IMR-90 (cell line): ENCODE measurements at regions not wholly inside any gene's neighbourhood (a gene's known extent, or its start where the extent isn't known, plus 50 kb on each side); places are given as distances from the start of the nearest gene placed in this dataset.

Experiments used
- ATAC-seq: fragments of 200-7000 bp; cut with Tn5 transposase; 2 replicates; pipeline ENCODE4 v1.9.1; 2020; ENCODE audit warnings: low read depth, mild to moderate bottlenecking, moderate library complexity
- BruUV-seq: library from RNA; stranded (reverse); fragments of 400-500 nt; replicated peaks from 2 replicates; lab custom pipeline; 2021; lab: Mats Ljungman, UMichigan
- CTCF ChIA-PET: fragments of 300-600 bp; formaldehyde crosslinking; extraction: SDS; loops from one replicate; lab custom pipeline; 2021; ENCODE audit warnings: antibody characterized with exemption; lab: Yijun Ruan, JAX
- POLR2A ChIA-PET: fragments of 300-600 bp; sonication (Branson Sonifier 250); formaldehyde crosslinking; loops from one replicate; lab custom pipeline; 2022; ENCODE audit warnings: antibody characterized with exemption; ENCODE audit not compliant: unreplicated experiment; lab: Charles Lee
- DNase-seq: peaks from one replicate; pipeline ENCODE4 v3.0.0; 2013
- H2AFZ ChIP-seq: replicated peaks from 2 replicates; pipeline ENCODE3; 2013; ENCODE audit warnings: low read length, mild to moderate bottlenecking; ENCODE audit not compliant: poor library complexity
- H2AK5ac ChIP-seq: 2 replicates; pipeline ENCODE4 v1.6.1; 2013; ENCODE audit warnings: low read depth, low read length, inconsistent platforms
- H2AK9ac ChIP-seq: replicated peaks from 2 replicates; pipeline ENCODE3; 2013; ENCODE audit warnings: mild to moderate bottlenecking, low read depth, low read length, moderate library complexity; ENCODE audit not compliant: poor library complexity
- H2BK120ac ChIP-seq: 2 replicates; pipeline ENCODE4 v1.6.1; 2013; ENCODE audit warnings: low read depth, low read length, inconsistent platforms
- H2BK15ac ChIP-seq: 3 replicates; pipeline ENCODE4 v1.6.1; 2013; ENCODE audit warnings: low read depth, low read length, inconsistent platforms
- H2BK20ac ChIP-seq: 2 replicates; pipeline ENCODE4 v1.6.1; 2013; ENCODE audit warnings: low read depth, mild to moderate bottlenecking, inconsistent platforms, low read length, moderate library complexity
- H2BK5ac ChIP-seq: 2 replicates; pipeline ENCODE4 v1.6.1; 2013; ENCODE audit warnings: mild to moderate bottlenecking, low read depth, low read length, inconsistent platforms; ENCODE audit not compliant: poor library complexity, severe bottlenecking
- H3K14ac ChIP-seq: replicated peaks from 2 replicates; pipeline ENCODE4 v1.6.1; 2013; ENCODE audit warnings: low read depth, low read length, inconsistent platforms
- H3K18ac ChIP-seq: 2 replicates; pipeline ENCODE4 v1.6.1; 2013; ENCODE audit warnings: low read depth, low read length, control low read depth
- H3K23ac ChIP-seq: 2 replicates; pipeline ENCODE4 v1.6.1; 2013; ENCODE audit warnings: low read depth, low read length, inconsistent platforms
- H3K27ac ChIP-seq: 2 replicates; pipeline ENCODE4 v1.5.1; 2013; ENCODE audit warnings: mild to moderate bottlenecking, control low read depth, low read length; ENCODE audit not compliant: insufficient read depth
- H3K27me3 ChIP-seq: 2 replicates; pipeline ENCODE4 v1.6.1; 2013; ENCODE audit warnings: low read length; ENCODE audit not compliant: control insufficient read depth, insufficient read depth
- H3K36me3 ChIP-seq: 2 replicates; pipeline ENCODE4 v1.6.1; 2013; ENCODE audit warnings: low read length, mixed read lengths; ENCODE audit not compliant: control insufficient read depth, insufficient read depth
- H3K4ac ChIP-seq: 2 replicates; pipeline ENCODE4 v1.6.1; 2013; ENCODE audit warnings: low read depth, low read length, inconsistent platforms
- H3K4me1 ChIP-seq: 2 replicates; pipeline ENCODE4 v1.6.1; 2013; ENCODE audit warnings: low read length, mixed read lengths; ENCODE audit not compliant: control insufficient read depth, insufficient read depth
- H3K4me2 ChIP-seq: 2 replicates; pipeline ENCODE4 v1.6.1; 2013; ENCODE audit warnings: low read depth, mild to moderate bottlenecking, control low read depth, low read length, moderate library complexity
- H3K4me3 ChIP-seq: 2 replicates; pipeline ENCODE4 v1.5.1; 2013; ENCODE audit warnings: low read depth, mild to moderate bottlenecking, control low read depth, low read length, moderate library complexity; ENCODE audit not compliant: insufficient read depth
- H3K56ac ChIP-seq: 2 replicates; pipeline ENCODE4 v1.6.1; 2013; ENCODE audit warnings: low read length, inconsistent platforms; ENCODE audit not compliant: insufficient read depth; ENCODE audit errors: extremely low read depth
- H3K79me1 ChIP-seq, 2 experiments: 2 replicates each; pipeline ENCODE4 v1.6.1; 2013; ENCODE audit warnings: low read length in 2 of 2, inconsistent platforms in 1 of 2, low read depth in 1 of 2
- H3K9ac ChIP-seq: 2 replicates; pipeline ENCODE4 v1.6.1; 2013; ENCODE audit warnings: low read depth, low read length, control low read depth
- H3K9me1 ChIP-seq: 2 replicates; pipeline ENCODE4 v1.6.1; 2013; ENCODE audit warnings: low read length, inconsistent platforms; ENCODE audit not compliant: insufficient read depth
- H3K9me3 ChIP-seq: 2 replicates; pipeline ENCODE4 v1.6.1; 2013; ENCODE audit warnings: low read length; ENCODE audit not compliant: control insufficient read depth, insufficient read depth
- H4K20me1 ChIP-seq: 2 replicates; pipeline ENCODE4 v1.6.1; 2013; ENCODE audit warnings: low read length, inconsistent platforms; ENCODE audit not compliant: insufficient read depth
- H4K5ac ChIP-seq: 2 replicates; pipeline ENCODE4 v1.6.1; 2013; ENCODE audit warnings: mild to moderate bottlenecking, low read depth, low read length, control low read depth
- H4K8ac ChIP-seq, 2 experiments: 2 replicates each; pipeline ENCODE4 v1.6.1; 2013; ENCODE audit warnings: low read depth in 2 of 2, low read length in 2 of 2, control low read depth in 1 of 2, inconsistent platforms in 1 of 2
- H4K91ac ChIP-seq: 2 replicates; pipeline ENCODE4 v1.6.1; 2013; ENCODE audit warnings: low read depth, low read length, inconsistent platforms; ENCODE audit not compliant: insufficient read depth
- BHLHE40 ChIP-seq: fragments of 150-350 bp; IDR thresholded peaks from 2 replicates; pipeline ENCODE4 v1.6.1; 2016; ENCODE audit warnings: mild to moderate bottlenecking, low read depth, low read length
- CEBPB ChIP-seq: IDR thresholded peaks from 2 replicates; pipeline ENCODE4 v1.6.1; 2012; ENCODE audit warnings: low read depth, low read length, improper control_type of control experiment
- CHD1 ChIP-seq: IDR thresholded peaks from 2 replicates; pipeline ENCODE4 v1.6.1; 2012; ENCODE audit warnings: low read depth, low read length, improper control_type of control experiment
- FOS ChIP-seq: fragments of 150-350 bp; IDR thresholded peaks from 2 replicates; pipeline ENCODE4 v1.6.1; 2016; ENCODE audit warnings: low read depth, low read length
- MAFK ChIP-seq: IDR thresholded peaks from 2 replicates; pipeline ENCODE4 v1.6.1; 2012; ENCODE audit warnings: low read depth, low read length, improper control_type of control experiment
- NFE2L2 ChIP-seq: fragments of 150-350 bp; IDR thresholded peaks from 2 replicates; pipeline ENCODE4 v1.6.1; 2016; ENCODE audit warnings: low read depth, mild to moderate bottlenecking, low read length
- POLR2A ChIP-seq: IDR thresholded peaks from 2 replicates; pipeline ENCODE4 v1.6.1; 2012; ENCODE audit warnings: mild to moderate bottlenecking, low read depth, low read length
- RAD21 ChIP-seq: IDR thresholded peaks from 2 replicates; pipeline ENCODE4 v1.6.1; 2012; ENCODE audit warnings: low read length, improper control_type of control experiment
- RCOR1 ChIP-seq: IDR thresholded peaks from 2 replicates; pipeline ENCODE4 v1.6.1; 2012; ENCODE audit warnings: mild to moderate bottlenecking, low read length, improper control_type of control experiment; ENCODE audit not compliant: insufficient replicate concordance
- RFX5 ChIP-seq: IDR thresholded peaks from 2 replicates; pipeline ENCODE4 v1.8.0; 2012; ENCODE audit warnings: low read depth, mild to moderate bottlenecking, low read length, moderate library complexity
- SMC3 ChIP-seq: fragments of 150-350 bp; IDR thresholded peaks from 2 replicates; pipeline ENCODE4 v1.6.1; 2016; ENCODE audit warnings: low read depth, mild to moderate bottlenecking, antibody characterized with exemption, low read length, moderate library complexity
- WGBS, 2 experiments: methylation state at CpG; one replicate each; pipeline versions ENCODE4 v1.1.5 to v1.1.7; 2013; ENCODE audit warnings: missing lambda C conversion rate in 2 of 2; ENCODE audit not compliant: insufficient read length in 1 of 2; ENCODE audit errors: extremely low coverage in 2 of 2; 5-methylcytosine and 5-hydroxymethylcytosine counted together
- dilution Hi-C: fragments of 300-500 bp; cut with HindIII; formaldehyde crosslinking; loops from one replicate; pipeline ENCODE4 v1.14.3; 2018; ENCODE audit warnings: low sequenced_read_pairs; ENCODE audit not compliant: unreplicated experiment
- in situ Hi-C: fragments of 300-500 bp; cut with MboI; formaldehyde crosslinking; loops from 3 replicates; pipeline ENCODE4 v1.14.3; 2019; ENCODE audit warnings: low sequenced_read_pairs, inconsistent platforms, mixed read lengths
- intact Hi-C: fragments of 100-400 bp; cut with micrococcal nuclease; formaldehyde crosslinking; loops from 2 replicates; pipeline ENCODE4 v1.10.0; 2022
- TF ChIP-seq, protein P1 (sequence below): fragments of 150-350 bp; IDR thresholded peaks from 2 replicates; pipeline ENCODE4 v1.6.1; 2017; ENCODE audit warnings: mild to moderate bottlenecking, antibody characterized with exemption, low read length, low read depth
- TF ChIP-seq, protein P2 (sequence below): conservative IDR thresholded peaks from 2 replicates; pipeline ENCODE4 v1.5.1; 2012; ENCODE audit warnings: mild to moderate bottlenecking, low read depth, low read length, improper control_type of control experiment

DNA sequence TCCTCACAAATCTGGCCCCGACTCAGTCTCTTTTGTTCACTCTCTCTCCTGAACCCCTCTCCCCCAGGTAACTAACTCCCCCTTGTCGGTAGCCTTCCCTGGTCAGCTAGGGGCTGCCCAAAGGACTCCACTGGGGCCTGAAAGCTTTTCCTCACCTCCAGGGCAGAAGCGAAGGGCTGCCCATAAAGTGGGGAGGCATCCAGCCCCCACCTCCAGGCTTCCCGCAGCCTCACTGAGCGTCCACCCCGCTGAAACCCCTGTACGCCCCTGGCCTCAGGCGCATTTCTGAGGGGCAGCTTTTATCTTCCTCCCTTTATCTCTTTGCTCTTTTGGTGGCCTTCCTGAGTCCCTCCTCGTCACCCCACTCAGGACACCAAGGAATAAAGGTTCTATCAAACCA lies 249.3 kb downstream of the CYP26B1 start:
- dilution Hi-C loops (no loop called here), in situ Hi-C loops (no loop called here), intact Hi-C loops (no loop called here)
- no peaks in the 10 kb centered on the region for H3K36me3 ChIP-seq
- no peak overlapping the region for H3K27ac ChIP-seq
- no TSS peak for BruUV-seq
- no peak overlapping the region for H4K5ac ChIP-seq
- H3K18ac ChIP-seq, result no peak overlapping the region
- no peak overlapping the region for H3K9ac ChIP-seq
- DNase-seq (no peak), ATAC-seq (no peak)
- no peak overlapping the region for H2BK20ac ChIP-seq
- H3K27me3 ChIP-seq, result peaks cover 46% of the 10 kb centered on the region
- no peak overlapping the region for H3K4me3 ChIP-seq
- no peaks in the 10 kb centered on the region for H3K9me1 ChIP-seq
- no peak overlapping the region for H2BK15ac ChIP-seq
- no peaks in the 10 kb centered on the region for H4K20me1 ChIP-seq
- no peaks in the 10 kb centered on the region for H3K79me1 ChIP-seq
- H3K23ac ChIP-seq, result no peak overlapping the region
- H4K8ac ChIP-seq, result no peak overlapping the region
- H3K14ac ChIP-seq, result no peak overlapping the region
- ChIA-PET POLR2A (no interaction called here), CTCF (no interaction called here)
- H2BK120ac ChIP-seq, result no peak overlapping the region
- no peak overlapping the region for H3K4me2 ChIP-seq
- no peak overlapping the region for H2AK5ac ChIP-seq
- WGBS, 2 experiments, result 81% methylated on average over 5 of the region's 9 CpGs; no CpG with 5 or more reads in 1 of the 2 experiments
- H4K91ac ChIP-seq, result no peak overlapping the region
- H3K4me1 ChIP-seq, result no peaks in the 10 kb centered on the region
- no peak overlapping the region for H2AFZ ChIP-seq
- H3K9me3 ChIP-seq, result peaks cover 9% of the 10 kb centered on the region
- TF ChIP-seq RCOR1 (no peak), RAD21 (no peak), CHD1 (no peak), MAFK (no peak), NFE2L2 (no peak), SMC3 (no peak), CEBPB (no peak), BHLHE40 (no peak), RFX5 (no peak), FOS (no peak), POLR2A (no peak)
- TF ChIP-seq, protein P1, sequence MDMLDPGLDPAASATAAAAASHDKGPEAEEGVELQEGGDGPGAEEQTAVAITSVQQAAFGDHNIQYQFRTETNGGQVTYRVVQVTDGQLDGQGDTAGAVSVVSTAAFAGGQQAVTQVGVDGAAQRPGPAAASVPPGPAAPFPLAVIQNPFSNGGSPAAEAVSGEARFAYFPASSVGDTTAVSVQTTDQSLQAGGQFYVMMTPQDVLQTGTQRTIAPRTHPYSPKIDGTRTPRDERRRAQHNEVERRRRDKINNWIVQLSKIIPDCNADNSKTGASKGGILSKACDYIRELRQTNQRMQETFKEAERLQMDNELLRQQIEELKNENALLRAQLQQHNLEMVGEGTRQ, result no peak
- TF ChIP-seq, protein P2, sequence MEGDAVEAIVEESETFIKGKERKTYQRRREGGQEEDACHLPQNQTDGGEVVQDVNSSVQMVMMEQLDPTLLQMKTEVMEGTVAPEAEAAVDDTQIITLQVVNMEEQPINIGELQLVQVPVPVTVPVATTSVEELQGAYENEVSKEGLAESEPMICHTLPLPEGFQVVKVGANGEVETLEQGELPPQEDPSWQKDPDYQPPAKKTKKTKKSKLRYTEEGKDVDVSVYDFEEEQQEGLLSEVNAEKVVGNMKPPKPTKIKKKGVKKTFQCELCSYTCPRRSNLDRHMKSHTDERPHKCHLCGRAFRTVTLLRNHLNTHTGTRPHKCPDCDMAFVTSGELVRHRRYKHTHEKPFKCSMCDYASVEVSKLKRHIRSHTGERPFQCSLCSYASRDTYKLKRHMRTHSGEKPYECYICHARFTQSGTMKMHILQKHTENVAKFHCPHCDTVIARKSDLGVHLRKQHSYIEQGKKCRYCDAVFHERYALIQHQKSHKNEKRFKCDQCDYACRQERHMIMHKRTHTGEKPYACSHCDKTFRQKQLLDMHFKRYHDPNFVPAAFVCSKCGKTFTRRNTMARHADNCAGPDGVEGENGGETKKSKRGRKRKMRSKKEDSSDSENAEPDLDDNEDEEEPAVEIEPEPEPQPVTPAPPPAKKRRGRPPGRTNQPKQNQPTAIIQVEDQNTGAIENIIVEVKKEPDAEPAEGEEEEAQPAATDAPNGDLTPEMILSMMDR, result no peak
- H2AK9ac ChIP-seq, result no peak overlapping the region
- no peak overlapping the region for H2BK5ac ChIP-seq
- H3K4ac ChIP-seq, result no peak overlapping the region
- no peak overlapping the region for H3K56ac ChIP-seq
